Ovary (tissue), 7 donors: ENCODE measurements at regions not wholly inside any gene's neighbourhood (a gene's known extent, or its start where the extent isn't known, plus 50 kb on each side); places are given as distances from the start of the nearest gene placed in this dataset.
A peak's percentile ranks its signal among the peaks of the same experiment; 100 is the strongest.

Experiments
- DNase-seq, 5 donors: peaks; one replicate each; pipeline ENCODE4 v3.0.0-alpha.2; 2019 to 2020
- H3K27ac ChIP-seq, 2 donors: fragments of 200-600 bp; one replicate each; pipeline versions ENCODE4 v1.5.1 to v1.8.0; 2019 to 2022
- H3K27me3 ChIP-seq: fragments of 200-600 bp; one replicate; pipeline ENCODE4 v1.8.0; 2022
- H3K36me3 ChIP-seq: fragments of 200-600 bp; sonication (generic); one replicate; pipeline ENCODE4 v1.5.1; 2019
- H3K4me1 ChIP-seq: one replicate; pipeline ENCODE4 v1.8.1; 2013; ENCODE audit warnings: mild to moderate bottlenecking, moderate library complexity; ENCODE audit not compliant: insufficient read depth
- H3K4me3 ChIP-seq: fragments of 200-600 bp; sonication (generic); one replicate; pipeline ENCODE4 v1.5.1; 2017
- H3K9me3 ChIP-seq, 2 donors: fragments of 200-600 bp in 1 of 2; sonication (generic) in 1 of 2; one replicate each; pipeline versions ENCODE4 v1.5.1 to v1.8.1; 2013 to 2019; ENCODE audit warnings: mild to moderate bottlenecking in 1 of 2, moderate library complexity in 1 of 2
- EP300 ChIP-seq: sonication (generic); formaldehyde crosslinking; IDR thresholded peaks from one replicate; pipeline ENCODE4 v1.6.1; 2017; ENCODE audit warnings: antibody characterized with exemption
- POLR2A ChIP-seq: fragments of 450-650 bp; IDR thresholded peaks from one replicate; pipeline ENCODE4 v1.6.1; 2017; ENCODE audit warnings: antibody characterized with exemption, mild to moderate bottlenecking, moderate library complexity
- WGBS, 3 donors: extraction: QIAGEN DNeasy Blood & Tissue Kit in 1 of 3; methylation state at CpG; one replicate each; pipeline versions ENCODE4 v1.1.5 to v1.1.7; 2013 to 2017; 5-methylcytosine and 5-hydroxymethylcytosine counted together
- intact Hi-C, 4 donors: fragments of 100-400 bp; cut with DNase I; formaldehyde crosslinking; loops; one replicate each; pipeline versions ENCODE4 v1.11.0 to v1.15.1; 2022 to 2023
- TF ChIP-seq, protein P1 (sequence below), 3 donors: fragments of 450-650 bp in 2 of 3; fragments of 200-600 bp in 1 of 3; IDR thresholded peaks; one replicate each; pipeline versions ENCODE4 v1.5.1 to v1.8.0; 2016 to 2022; ENCODE audit warnings: antibody characterized with exemption in 3 of 3, mild to moderate bottlenecking in 1 of 3
- donor health status: DM: no; HTN: no; CAD: no; lungs with moderate emphysema.
- donor health status: DM: no; HTN: no; CAD: no.
- donor health status: Bipolar disorder and iron deficiency.
- donor health status: DM: no; HTN: no; CAD: no.
- donor health status: DM: yes; HTN: yes; CAD: no.

DNA sequence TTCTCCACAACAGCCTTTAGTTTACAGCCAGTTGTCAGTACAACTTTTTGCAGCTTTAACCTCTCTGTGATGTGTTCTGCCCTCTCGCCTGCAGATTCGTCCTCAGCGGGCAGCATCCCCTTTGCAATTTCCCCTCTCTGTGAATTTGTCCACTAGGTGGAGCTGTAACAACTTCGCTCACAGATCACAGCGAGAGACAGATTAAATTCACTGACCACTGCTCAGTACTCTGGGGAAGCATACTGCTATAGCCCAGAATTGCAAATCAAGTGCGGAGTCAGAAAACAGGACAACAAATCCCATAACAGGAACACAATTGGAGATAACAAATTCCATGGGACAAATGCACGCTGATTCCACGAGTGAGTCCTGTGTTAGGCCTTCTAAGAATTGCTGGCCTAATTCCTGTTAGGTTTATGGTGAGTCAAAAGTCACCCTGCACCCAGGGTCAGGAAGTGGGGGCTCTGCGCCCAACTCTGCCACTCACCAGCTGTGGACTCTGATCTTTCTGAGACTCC lies 2124.9 kb downstream of the MAT2B start:
- H3K36me3 ChIP-seq = no peaks in the 10 kb centered on the region
- no peaks in the 10 kb centered on the region for H3K4me1 ChIP-seq
- H3K27ac ChIP-seq = no peak overlapping the region
- TF ChIP-seq, protein P1, sequence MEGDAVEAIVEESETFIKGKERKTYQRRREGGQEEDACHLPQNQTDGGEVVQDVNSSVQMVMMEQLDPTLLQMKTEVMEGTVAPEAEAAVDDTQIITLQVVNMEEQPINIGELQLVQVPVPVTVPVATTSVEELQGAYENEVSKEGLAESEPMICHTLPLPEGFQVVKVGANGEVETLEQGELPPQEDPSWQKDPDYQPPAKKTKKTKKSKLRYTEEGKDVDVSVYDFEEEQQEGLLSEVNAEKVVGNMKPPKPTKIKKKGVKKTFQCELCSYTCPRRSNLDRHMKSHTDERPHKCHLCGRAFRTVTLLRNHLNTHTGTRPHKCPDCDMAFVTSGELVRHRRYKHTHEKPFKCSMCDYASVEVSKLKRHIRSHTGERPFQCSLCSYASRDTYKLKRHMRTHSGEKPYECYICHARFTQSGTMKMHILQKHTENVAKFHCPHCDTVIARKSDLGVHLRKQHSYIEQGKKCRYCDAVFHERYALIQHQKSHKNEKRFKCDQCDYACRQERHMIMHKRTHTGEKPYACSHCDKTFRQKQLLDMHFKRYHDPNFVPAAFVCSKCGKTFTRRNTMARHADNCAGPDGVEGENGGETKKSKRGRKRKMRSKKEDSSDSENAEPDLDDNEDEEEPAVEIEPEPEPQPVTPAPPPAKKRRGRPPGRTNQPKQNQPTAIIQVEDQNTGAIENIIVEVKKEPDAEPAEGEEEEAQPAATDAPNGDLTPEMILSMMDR (IDR thresholded peaks at IDR 0.05) = peak in 2 of 3 donors; percentile 30 to 45
- no peak for TF ChIP-seq EP300
- WGBS, 3 donors = 8 to 12% (median 8%) methylated on average over 9 of the region's 9 CpGs
- H3K4me3 ChIP-seq = no peak overlapping the region
- intact Hi-C loops = no loop called here
- no peaks in the 10 kb centered on the region for H3K9me3 ChIP-seq
- no peaks in the 10 kb centered on the region for H3K27me3 ChIP-seq
- peak in 4 of 5 donors; percentile 7 to 30 (median 23) for DNase-seq

DNA sequence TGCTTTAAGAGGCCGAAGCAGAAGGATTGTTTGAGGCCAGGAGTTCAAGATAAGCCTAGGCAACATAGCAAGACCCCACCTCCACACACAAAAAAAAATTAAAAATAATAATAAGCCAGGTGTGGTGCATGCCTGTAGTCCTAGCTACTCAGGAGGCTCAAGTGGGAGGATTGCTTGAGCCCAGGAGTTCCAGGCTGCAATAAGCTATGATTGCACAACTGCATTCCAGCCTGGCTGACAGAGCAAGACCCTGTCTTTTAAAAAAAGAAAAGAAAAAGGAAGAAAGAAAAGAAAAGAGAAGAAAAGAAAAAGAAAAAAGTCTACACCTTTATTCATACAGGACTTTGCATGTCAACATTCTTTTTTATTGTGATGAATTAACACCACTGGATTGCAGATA lies 2125.8 kb downstream of the MAT2B start:
- H3K27me3 ChIP-seq = no peaks in the 10 kb centered on the region
- no peaks in the 10 kb centered on the region for H3K36me3 ChIP-seq
- no peaks in the 10 kb centered on the region for H3K4me1 ChIP-seq
- H3K27ac ChIP-seq = no peak overlapping the region
- no peaks in the 10 kb centered on the region for H3K9me3 ChIP-seq
- no peak for TF ChIP-seq POLR2A
- WGBS, 3 donors = 29 to 47% (median 47%) methylated on average over 1 of the region's 1 CpG
- no peak overlapping the region for H3K4me3 ChIP-seq
- DNase-seq = no peak
- intact Hi-C loops = no loop called here

DNA sequence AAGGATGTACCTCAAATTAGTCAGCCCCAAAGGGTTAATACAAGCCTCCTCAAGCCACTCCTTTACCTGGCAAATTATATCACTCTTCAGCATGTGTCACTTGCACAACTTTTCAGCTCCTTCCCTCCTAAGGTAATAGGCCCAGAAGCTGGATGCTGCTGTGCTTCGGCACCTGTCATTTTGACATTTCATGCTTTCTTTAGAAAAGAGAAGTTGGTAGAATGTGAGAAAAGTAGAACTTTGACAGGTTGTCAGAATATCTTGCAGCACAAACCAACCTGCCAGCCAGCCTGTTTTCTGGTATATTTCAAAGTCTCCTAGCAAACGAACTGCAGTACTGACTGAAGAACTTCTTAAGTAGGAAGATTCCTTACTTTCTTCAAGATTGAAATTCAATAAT lies 2136.9 kb downstream of the MAT2B start:
- no peak for DNase-seq
- Histone ChIP-seq H3K36me3 (no peaks in the 10 kb centered on the region), H3K27ac (no peak overlapping the region), H3K4me3 (no peak overlapping the region), H3K4me1 (no peaks in the 10 kb centered on the region), H3K27me3 (no peaks in the 10 kb centered on the region), H3K9me3 (no peaks in the 10 kb centered on the region)
- intact Hi-C loops = no loop called here
- no peak for TF ChIP-seq POLR2A
- no peak for TF ChIP-seq EP300
- TF ChIP-seq, protein P1 (IDR thresholded peaks at IDR 0.05) = no peak
- 71 to 80% (median 74%) methylated on average over 2 of the region's 2 CpGs for WGBS, 3 donors

DNA sequence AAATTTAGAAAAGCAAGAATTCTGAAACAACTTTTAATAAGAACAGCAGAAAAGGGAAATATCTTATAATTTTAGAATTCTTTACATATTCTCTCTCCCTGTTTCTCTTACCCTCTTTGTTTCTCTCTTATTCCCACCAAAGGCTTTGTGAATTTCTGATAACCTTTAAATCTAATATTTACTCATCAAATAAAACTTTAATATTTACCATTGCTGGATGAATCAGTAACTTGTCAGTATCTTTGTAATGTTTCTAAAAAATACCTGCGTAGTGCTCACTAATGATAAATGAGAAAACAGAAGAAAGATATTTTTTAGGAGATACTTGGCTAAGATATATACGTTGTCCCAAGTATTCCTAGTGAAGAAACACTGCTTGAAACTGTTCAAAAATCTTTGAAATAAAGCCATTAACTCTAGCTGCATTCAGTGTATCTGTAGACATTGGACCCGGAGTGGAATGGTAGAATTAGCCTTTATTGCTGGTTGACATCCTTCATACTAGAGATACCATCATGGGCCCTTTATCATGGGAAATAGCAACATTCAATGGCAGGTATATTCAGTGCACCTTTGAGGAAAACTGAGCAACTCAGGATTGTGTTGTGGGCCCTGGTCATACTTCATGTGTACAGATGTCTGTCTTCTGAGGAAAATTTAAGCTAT lies 2160.4 kb downstream of the MAT2B start:
- Histone ChIP-seq H3K4me3 (no peak overlapping the region), H3K4me1 (no peaks in the 10 kb centered on the region), H3K36me3 (no peaks in the 10 kb centered on the region), H3K27me3 (no peaks in the 10 kb centered on the region), H3K27ac (no peak overlapping the region), H3K9me3 (no peaks in the 10 kb centered on the region)
- intact Hi-C loops = no loop called here
- no peak for DNase-seq
- 83 to 91% (median 83%) methylated on average over 3 of the region's 3 CpGs for WGBS, 3 donors
- TF ChIP-seq, protein P1 (IDR thresholded peaks at IDR 0.05) = no peak
- TF ChIP-seq EP300 = no peak
- TF ChIP-seq POLR2A = no peak

DNA sequence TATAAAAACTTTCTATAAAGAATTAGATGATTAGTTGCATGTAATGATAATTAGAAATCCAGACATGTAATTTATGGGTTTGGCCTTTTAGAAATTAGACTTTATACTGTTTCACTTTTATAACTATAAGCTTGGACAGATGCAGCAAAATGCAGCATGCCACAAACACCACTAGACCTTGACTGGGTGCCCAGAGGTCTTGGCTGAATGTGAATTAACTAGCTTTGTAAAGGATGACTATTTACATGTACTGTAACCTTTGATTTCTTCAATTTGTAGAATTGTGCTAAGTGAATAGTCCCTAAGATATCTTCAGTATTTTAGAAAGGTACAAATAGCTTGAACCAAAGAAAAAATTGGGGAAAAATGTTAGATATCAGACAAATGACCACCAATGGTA lies 2168.1 kb downstream of the MAT2B start:
- Histone ChIP-seq H3K4me1 (no peaks in the 10 kb centered on the region), H3K27ac (no peak overlapping the region), H3K9me3 (no peaks in the 10 kb centered on the region), H3K36me3 (no peaks in the 10 kb centered on the region), H3K4me3 (no peak overlapping the region), H3K27me3 (no peaks in the 10 kb centered on the region)
- intact Hi-C loops = no loop called here
- TF ChIP-seq EP300 (no peak), POLR2A (no peak)
- TF ChIP-seq, protein P1 (IDR thresholded peaks at IDR 0.05) = no peak
- DNase-seq = no peak
